ENCODE measurements at regions not wholly inside any gene's neighbourhood (a gene's known extent, or its start where the extent isn't known, plus 50 kb on each side); places are given as distances from the start of the nearest gene placed in this dataset.

DNA sequence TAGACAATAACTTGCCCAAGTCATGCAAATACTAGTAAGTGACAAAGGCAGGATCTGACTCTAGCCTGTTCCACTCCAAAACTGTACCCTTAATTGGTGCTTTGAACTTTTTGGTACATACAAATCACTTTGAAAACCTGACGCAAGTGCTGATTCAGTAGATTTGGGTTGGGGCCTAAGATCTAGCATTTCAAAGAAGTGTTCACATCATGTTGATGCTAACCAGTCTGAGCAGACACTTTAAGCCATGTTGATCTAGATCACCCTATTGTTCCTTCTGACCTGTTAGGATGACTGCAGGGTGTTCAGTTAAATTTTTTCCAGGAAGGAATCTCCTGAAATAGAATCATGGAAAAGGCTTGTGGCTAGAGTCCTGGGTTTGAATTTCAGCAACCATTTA lies 57.7 kb upstream of the CPEB4 start:
- Mint-ChIP-seq H3K36me3 (ENCODE audit: low read depth) (no peaks in the 10 kb centered on the region), H3K4me1 (no peaks in the 10 kb centered on the region), H3K27ac (peak overlapping the region; percentile 35), H3K4me3 (no peak overlapping the region), H3K27me3 (no peaks in the 10 kb centered on the region)
- DNase-seq (no peak), ATAC-seq (no peak)
- H3K9me3 ChIP-seq (ENCODE audit: control insufficient read depth, low read length, poor library complexity, severe bottlenecking), result no peaks in the 10 kb centered on the region

DNA sequence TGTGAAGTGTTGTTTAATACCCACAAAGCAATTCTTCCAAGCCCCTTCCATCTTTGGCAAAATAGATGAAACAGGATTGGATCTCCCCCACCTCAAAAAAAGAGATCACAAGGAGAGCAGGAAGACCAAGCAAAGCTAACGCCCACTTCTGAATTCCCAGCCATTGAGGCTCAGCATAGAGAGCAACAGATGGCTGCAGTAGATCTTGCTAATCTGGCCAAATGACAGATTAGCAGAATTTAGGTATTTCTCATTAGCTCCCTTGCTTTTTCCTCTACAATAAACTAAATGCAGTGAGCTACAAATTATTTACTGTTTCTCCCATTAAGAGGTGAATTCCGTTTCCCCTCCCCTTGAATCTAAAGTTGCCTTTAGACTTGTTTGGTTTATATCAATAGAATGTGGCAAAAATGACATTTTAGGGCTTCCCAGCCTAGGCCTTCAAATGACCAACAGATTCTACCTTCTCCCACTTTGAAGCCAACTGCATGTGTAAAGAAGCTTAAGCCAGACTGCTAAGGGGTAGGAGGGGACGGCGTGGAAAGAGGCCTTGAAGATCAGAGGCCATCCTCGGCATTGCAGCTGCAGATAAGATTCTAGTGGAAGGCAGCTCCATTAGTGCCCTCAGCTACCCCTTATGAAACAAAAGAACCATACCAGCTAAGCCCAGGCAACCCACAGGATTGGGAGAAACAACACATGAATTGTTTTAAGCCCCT lies 56.8 kb upstream of the CPEB4 start:
- H3K36me3 Mint-ChIP-seq (ENCODE audit: low read depth), result no peaks in the 10 kb centered on the region
- no peak for ATAC-seq
- no peak overlapping the region for H3K4me3 Mint-ChIP-seq
- H3K27me3 Mint-ChIP-seq, result no peaks in the 10 kb centered on the region
- H3K4me1 Mint-ChIP-seq, result no peaks in the 10 kb centered on the region
- no peaks in the 10 kb centered on the region for H3K9me3 ChIP-seq (ENCODE audit: control insufficient read depth, low read length, poor library complexity, severe bottlenecking)
- H3K27ac Mint-ChIP-seq, result no peak overlapping the region
- no peak for DNase-seq

DNA sequence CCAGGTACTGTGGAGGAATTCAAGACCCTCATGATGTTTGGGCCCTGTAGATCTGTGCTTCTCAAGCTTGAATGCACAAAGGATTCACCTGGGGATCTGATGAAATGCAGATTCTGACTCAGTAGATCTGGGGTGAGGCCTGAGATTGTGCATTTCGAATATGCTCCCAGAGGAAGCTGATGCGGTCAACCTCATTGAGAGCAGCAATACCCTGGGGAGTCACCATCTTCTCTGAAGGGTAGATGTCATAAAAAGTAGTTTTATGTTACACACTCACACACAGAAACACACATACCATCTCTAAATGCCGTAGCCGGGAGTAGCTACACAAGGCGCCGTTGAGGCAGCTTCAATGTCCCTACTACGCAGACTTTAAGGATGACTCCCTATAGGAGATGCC lies 55.8 kb upstream of the CPEB4 start:
- no peaks in the 10 kb centered on the region for H3K27me3 Mint-ChIP-seq
- H3K4me3 Mint-ChIP-seq, result no peak overlapping the region
- DNase-seq (no peak), ATAC-seq (no peak)
- H3K4me1 Mint-ChIP-seq, result no peaks in the 10 kb centered on the region
- no peaks in the 10 kb centered on the region for H3K9me3 ChIP-seq (ENCODE audit: control insufficient read depth, low read length, poor library complexity, severe bottlenecking)
- no peaks in the 10 kb centered on the region for H3K36me3 Mint-ChIP-seq (ENCODE audit: low read depth)
- H3K27ac Mint-ChIP-seq, result no peak overlapping the region

DNA sequence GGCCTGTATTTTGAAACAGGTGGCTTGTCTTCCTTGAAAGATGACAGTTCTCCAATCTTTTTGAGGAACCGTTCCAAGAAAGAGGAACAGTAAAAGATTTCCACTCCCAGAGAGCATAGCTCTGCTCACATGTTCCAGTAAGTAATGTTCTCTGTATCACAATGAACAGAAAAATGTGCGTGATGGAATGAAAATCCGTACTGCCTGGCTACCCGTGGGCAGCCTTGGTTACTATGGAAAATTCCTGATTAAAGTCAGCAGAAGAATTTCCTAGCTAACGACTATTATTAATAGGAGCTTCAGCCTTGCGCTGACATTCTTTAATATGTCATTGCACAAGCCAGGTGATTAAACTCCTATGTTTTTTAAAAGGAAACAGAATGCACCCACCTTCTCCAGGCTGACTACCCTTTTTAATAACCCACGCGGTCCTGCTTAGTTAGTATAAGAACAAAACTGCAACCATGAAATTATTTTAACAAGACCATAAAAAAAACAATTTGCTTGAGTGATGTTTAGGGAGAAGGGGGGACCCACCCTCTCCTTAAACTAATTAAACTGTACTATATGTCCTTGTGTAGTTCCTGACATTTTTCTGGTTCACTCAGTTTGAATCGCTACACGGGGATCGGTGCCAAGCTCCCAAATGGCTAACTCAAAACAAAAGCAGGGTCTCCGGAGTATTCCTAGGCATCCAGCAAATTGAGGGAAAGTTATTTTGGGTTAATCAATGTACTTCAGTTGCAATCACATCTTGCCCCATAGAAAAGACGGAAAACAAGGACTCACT lies 54.8 kb upstream of the CPEB4 start:
- Mint-ChIP-seq H3K4me3 (no peak overlapping the region), H3K4me1 (no peaks in the 10 kb centered on the region), H3K36me3 (ENCODE audit: low read depth) (no peaks in the 10 kb centered on the region), H3K27ac (no peak overlapping the region), H3K27me3 (no peaks in the 10 kb centered on the region)
- ATAC-seq, result no peak
- DNase-seq, result no peak
- H3K9me3 ChIP-seq (ENCODE audit: control insufficient read depth, low read length, poor library complexity, severe bottlenecking), result no peaks in the 10 kb centered on the region

DNA sequence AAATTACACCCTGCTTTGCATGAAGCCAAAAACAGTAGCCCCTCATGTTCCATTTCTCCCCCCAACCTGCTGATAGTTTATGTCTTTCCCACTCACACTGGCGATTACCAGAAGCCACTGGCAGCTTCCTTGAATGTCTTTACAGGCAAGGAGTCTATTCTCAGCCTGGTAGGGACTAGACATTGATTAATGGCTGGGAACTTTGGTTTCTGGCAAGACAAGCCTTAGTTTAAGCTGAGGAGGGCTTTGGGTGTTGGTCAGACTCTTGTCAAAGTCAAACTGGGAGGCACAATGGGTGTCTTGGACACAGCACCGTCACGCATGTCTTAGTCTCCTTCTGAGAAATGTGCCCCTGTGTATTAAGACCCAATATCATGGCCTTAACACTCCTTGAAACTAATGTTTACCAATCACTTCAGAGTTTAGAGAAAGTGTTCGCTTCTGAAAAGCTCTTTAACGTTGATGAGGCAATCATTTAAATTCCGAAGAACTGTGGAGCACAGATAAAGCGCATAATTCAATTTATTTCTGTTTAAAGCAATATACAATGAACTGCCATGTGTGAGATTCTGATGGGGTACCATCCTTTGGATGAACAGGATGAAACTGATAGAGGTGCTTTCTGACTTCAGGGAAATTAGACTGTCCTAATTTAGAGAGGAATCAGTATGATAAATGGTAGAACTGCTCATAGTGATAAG lies 53.9 kb upstream of the CPEB4 start:
- no peak for DNase-seq
- Mint-ChIP-seq H3K4me3 (no peak overlapping the region), H3K27ac (no peak overlapping the region), H3K36me3 (ENCODE audit: low read depth) (no peaks in the 10 kb centered on the region), H3K4me1 (no peaks in the 10 kb centered on the region), H3K27me3 (no peaks in the 10 kb centered on the region)
- no peaks in the 10 kb centered on the region for H3K9me3 ChIP-seq (ENCODE audit: control insufficient read depth, low read length, poor library complexity, severe bottlenecking)
- no peak for ATAC-seq

DNA sequence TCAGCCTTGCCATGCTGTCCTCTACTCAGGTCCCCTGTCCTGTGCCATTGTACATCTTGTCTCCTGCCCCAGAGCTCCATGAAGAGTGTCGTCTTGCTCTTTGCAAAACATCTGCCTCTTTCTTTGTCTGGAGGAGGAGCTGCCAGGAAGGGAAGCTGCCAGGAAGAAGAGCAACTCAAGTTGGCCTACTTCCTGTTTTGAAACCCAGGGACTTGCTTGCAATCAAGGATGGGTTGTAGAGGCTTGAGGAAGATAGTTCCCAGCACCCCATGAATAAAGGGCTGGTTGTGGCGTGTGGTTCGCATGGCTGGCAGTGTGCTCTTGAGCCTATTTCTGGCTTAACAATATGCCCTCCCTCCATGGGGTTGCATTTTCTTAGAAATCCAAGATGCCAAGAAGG lies 53.0 kb upstream of the CPEB4 start:
- ATAC-seq, result no peak
- no peaks in the 10 kb centered on the region for H3K27me3 Mint-ChIP-seq
- no peak overlapping the region for H3K4me3 Mint-ChIP-seq
- no peaks in the 10 kb centered on the region for H3K9me3 ChIP-seq (ENCODE audit: control insufficient read depth, low read length, poor library complexity, severe bottlenecking)
- no peaks in the 10 kb centered on the region for H3K36me3 Mint-ChIP-seq (ENCODE audit: low read depth)
- no peaks in the 10 kb centered on the region for H3K4me1 Mint-ChIP-seq
- no peak overlapping the region for H3K27ac Mint-ChIP-seq
- no peak for DNase-seq

DNA sequence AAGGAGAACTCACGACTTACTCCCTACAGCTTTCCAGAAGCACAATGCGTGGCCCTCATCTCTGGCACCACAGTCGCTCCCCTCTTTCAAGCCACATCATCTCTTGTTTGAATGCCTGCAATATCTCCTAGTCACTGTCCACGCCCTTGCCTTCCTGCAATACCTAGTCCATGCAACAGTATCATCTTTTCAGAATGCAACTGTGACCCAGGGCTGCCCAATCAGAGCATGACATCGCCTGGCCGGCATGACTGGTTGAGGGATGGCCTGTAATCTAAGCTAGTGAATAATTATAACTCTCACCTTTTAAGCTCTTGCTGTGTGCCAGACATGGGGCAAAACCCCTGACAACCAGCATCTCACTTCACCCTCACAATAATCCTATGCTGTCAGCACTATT lies 52.5 kb upstream of the CPEB4 start:
- Mint-ChIP-seq H3K27ac (no peak overlapping the region), H3K27me3 (no peaks in the 10 kb centered on the region), H3K36me3 (ENCODE audit: low read depth) (no peaks in the 10 kb centered on the region), H3K4me1 (no peaks in the 10 kb centered on the region), H3K4me3 (peak overlapping the region; percentile 0)
- H3K9me3 ChIP-seq (ENCODE audit: control insufficient read depth, low read length, poor library complexity, severe bottlenecking), result no peaks in the 10 kb centered on the region
- DNase-seq (no peak), ATAC-seq (no peak)

DNA sequence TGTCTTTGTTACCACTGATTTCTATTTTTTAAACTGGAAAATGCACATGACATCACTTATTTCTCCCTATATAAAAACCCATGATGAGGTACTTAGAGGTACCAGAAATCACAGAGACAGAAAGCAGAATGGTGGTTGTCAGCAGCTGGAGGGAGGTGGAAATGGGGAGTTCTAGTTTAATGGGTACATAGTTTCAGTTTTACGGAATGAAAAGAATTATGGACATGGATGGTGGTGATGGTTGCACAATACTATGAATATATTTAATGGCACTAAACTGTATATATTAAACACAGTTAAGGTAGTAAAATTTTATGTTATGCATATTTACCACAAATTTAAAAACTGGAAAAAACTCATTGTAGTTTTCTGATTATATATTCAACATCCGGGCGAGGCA lies 50.5 kb upstream of the CPEB4 start:
- H3K27me3 Mint-ChIP-seq, result no peaks in the 10 kb centered on the region
- ATAC-seq (no peak), DNase-seq (no peak)
- no peaks in the 10 kb centered on the region for H3K4me1 Mint-ChIP-seq
- no peak overlapping the region for H3K4me3 Mint-ChIP-seq
- H3K36me3 Mint-ChIP-seq (ENCODE audit: low read depth), result peaks cover 3% of the 10 kb centered on the region
- no peaks in the 10 kb centered on the region for H3K9me3 ChIP-seq (ENCODE audit: control insufficient read depth, low read length, poor library complexity, severe bottlenecking)
- H3K27ac Mint-ChIP-seq, result no peak overlapping the region
